Naive thymus-derived CD8-positive, alpha-beta T cell (primary cell): ENCODE measurements at regions not wholly inside any gene's neighbourhood (a gene's known extent, or its start where the extent isn't known, plus 50 kb on each side); places are given as distances from the start of the nearest gene placed in this dataset.
A peak's percentile ranks its signal among the peaks of the same experiment; 100 is the strongest.
"Not testable (repeated sequence)": the region's sequence is repeated elsewhere in the genome, so short reads cannot be mapped to it uniquely, and the experiment has no call there.

Experiments used
- ATAC-seq, 2 donors: fragments of 150-1000 bp; cut with Tn5 transposase in 1 of 2; sonication (Bioruptor Pico), chemical (Tn5 transposase) in 1 of 2; 1 replicate in 1 of 2; 2 replicates in 1 of 2; pipeline ENCODE4 v1.10.0; 2021; ENCODE audit warnings: mild to moderate bottlenecking in 2 of 2, moderate library complexity in 2 of 2
- POLR2A ChIA-PET: fragments of 350-600 bp; sonication (Branson Sonifier 250); formaldehyde crosslinking; loops from one replicate; lab custom pipeline; 2021; ENCODE audit warnings: antibody characterized with exemption; lab: Charles Lee
- DNase-seq, 10 donors: peaks; one replicate each; pipeline versions ENCODE4 v3.0.0 to v3.0.0-alpha.2; 2020 to 2022
- H3K27ac Mint-ChIP-seq, 10 donors: one replicate each; pipeline ENCODE4 v1.8.0; 2020 to 2022; ENCODE audit warnings: mild to moderate bottlenecking in 10 of 10, mixed read lengths in 10 of 10, moderate library complexity in 4 of 10, inconsistent platforms in 1 of 10
- H3K27me3 Mint-ChIP-seq, 5 donors: one replicate each; pipeline ENCODE4 v1.8.0; 2021 to 2022; ENCODE audit warnings: mixed read lengths in 5 of 5
- H3K36me3 Mint-ChIP-seq, 3 donors: one replicate each; pipeline ENCODE4 v1.8.0; 2020 to 2022; ENCODE audit warnings: mixed read lengths in 3 of 3, mild to moderate bottlenecking in 2 of 3, inconsistent platforms in 1 of 3
- H3K4me1 Mint-ChIP-seq, 4 donors: one replicate each; pipeline ENCODE4 v1.8.0; 2021 to 2022; ENCODE audit warnings: mixed read lengths in 4 of 4
- H3K4me3 Mint-ChIP-seq, 10 donors: one replicate each; pipeline ENCODE4 v1.8.0; 2020 to 2022; ENCODE audit warnings: mild to moderate bottlenecking in 10 of 10, mixed read lengths in 10 of 10, moderate library complexity in 6 of 10, inconsistent platforms in 1 of 10
- H3K9me3 Mint-ChIP-seq, 9 donors: one replicate each; pipeline ENCODE4 v1.8.0; 2020 to 2022; ENCODE audit warnings: mixed read lengths in 9 of 9, mild to moderate bottlenecking in 3 of 9, inconsistent platforms in 1 of 9, moderate library complexity in 1 of 9

GRCh38 chr3:126292318-126293070 lies 64.7 kb downstream of the KLF15 start:
- no peak for DNase-seq
- no peak overlapping the region for H3K4me3 Mint-ChIP-seq
- peaks cover 17 to 45% (median 24%) of the 10 kb centered on the region in 5 donors for H3K27me3 Mint-ChIP-seq
- no peak for ATAC-seq
- no peak overlapping the region for H3K27ac Mint-ChIP-seq
- no peaks in the 10 kb centered on the region for H3K36me3 Mint-ChIP-seq
- H3K4me1 Mint-ChIP-seq, result peaks cover 0 to 6% (median 4%) of the 10 kb centered on the region in 4 donors
- H3K9me3 Mint-ChIP-seq, result no peaks in the 10 kb centered on the region
- POLR2A ChIA-PET, result no interaction called here

GRCh38 chr3:126291537-126291936 lies 65.7 kb downstream of the KLF15 start:
- no peaks in the 10 kb centered on the region for H3K36me3 Mint-ChIP-seq
- no peak for ATAC-seq
- POLR2A ChIA-PET, result no interaction called here

GRCh38 chr3:126291061-126291460 lies 66.1 kb downstream of the KLF15 start:
- ATAC-seq (no peak), DNase-seq (no peak)
- Mint-ChIP-seq H3K36me3 (no peaks in the 10 kb centered on the region), H3K4me1 (peaks cover 0 to 6% (median 4%) of the 10 kb centered on the region in 4 donors), H3K27ac (no peak overlapping the region), H3K27me3 (peaks cover 24 to 53% (median 31%) of the 10 kb centered on the region in 5 donors), H3K4me3 (no peak overlapping the region), H3K9me3 (no peaks in the 10 kb centered on the region)
- POLR2A ChIA-PET, result no interaction called here

More at GRCh38 chr3:126291537-126291936, 65.7 kb downstream of the KLF15 start:
- Mint-ChIP-seq H3K27ac (peak overlapping the region in 1 of 10 donors; percentile 41), H3K4me3 (no peak overlapping the region), H3K27me3 (peaks cover 20 to 48% (median 27%) of the 10 kb centered on the region in 5 donors), H3K4me1 (peaks cover 0 to 6% (median 4%) of the 10 kb centered on the region in 4 donors), H3K9me3 (no peaks in the 10 kb centered on the region)
- DNase-seq, result no peak

- Mint-ChIP-seq H3K9me3 (no peaks in the 10 kb centered on the region), H3K36me3 (no peaks in the 10 kb centered on the region), H3K4me1 (peaks cover 0 to 6% (median 4%) of the 10 kb centered on the region in 4 donors), H3K27ac (no peak overlapping the region), H3K4me3 (no peak overlapping the region), H3K27me3 (peaks cover 26 to 59% (median 35%) of the 10 kb centered on the region in 5 donors)
- no peak for DNase-seq
- POLR2A ChIA-PET, result no interaction called here
- ATAC-seq, result no peak
Measured at GRCh38 chr3:126290325-126290724, 66.9 kb downstream of the KLF15 start.

GRCh38 chr3:126289096-126289495 lies 68.1 kb downstream of the KLF15 start:
- POLR2A ChIA-PET, result no interaction called here
- H3K27me3 Mint-ChIP-seq, result peaks cover 26 to 59% (median 43%) of the 10 kb centered on the region in 5 donors
- H3K4me1 Mint-ChIP-seq, result peaks cover 0 to 6% (median 4%) of the 10 kb centered on the region in 4 donors
- no peaks in the 10 kb centered on the region for H3K9me3 Mint-ChIP-seq
- ATAC-seq, result no peak
- DNase-seq, result no peak
- H3K36me3 Mint-ChIP-seq, result no peaks in the 10 kb centered on the region
- H3K27ac Mint-ChIP-seq, result no peak overlapping the region
- H3K4me3 Mint-ChIP-seq, result no peak overlapping the region

GRCh38 chr3:126288314-126288713 lies 68.9 kb downstream of the KLF15 start:
- no peaks in the 10 kb centered on the region for H3K36me3 Mint-ChIP-seq
- ATAC-seq (no peak), DNase-seq (no peak)
- H3K4me3 Mint-ChIP-seq, result peak overlapping the region in 2 of 10 donors; percentile 32 to 59
- H3K27me3 Mint-ChIP-seq, result peaks cover 26 to 61% (median 45%) of the 10 kb centered on the region in 5 donors
- POLR2A ChIA-PET, result no interaction called here
- H3K27ac Mint-ChIP-seq, result no peak overlapping the region
- peaks cover 0 to 6% (median 4%) of the 10 kb centered on the region in 4 donors for H3K4me1 Mint-ChIP-seq
- no peaks in the 10 kb centered on the region for H3K9me3 Mint-ChIP-seq

GRCh38 chr3:126287536-126288241 lies 69.5 kb downstream of the KLF15 start:
- Mint-ChIP-seq H3K4me1 (peaks cover 0 to 6% (median 4%) of the 10 kb centered on the region in 4 donors), H3K4me3 (peak overlapping the region in 5 of 10 donors; percentile 18 to 59 (median 32)), H3K27ac (peak overlapping the region in 1 of 10 donors; percentile 18), H3K9me3 (no peaks in the 10 kb centered on the region), H3K27me3 (peaks cover 27 to 66% (median 45%) of the 10 kb centered on the region in 5 donors), H3K36me3 (no peaks in the 10 kb centered on the region)
- no peak for DNase-seq
- POLR2A ChIA-PET, result no interaction called here
- ATAC-seq, result no peak

GRCh38 chr3:126287171-126287535 lies 70.1 kb downstream of the KLF15 start:
- Mint-ChIP-seq H3K4me1 (peaks cover 0 to 6% (median 4%) of the 10 kb centered on the region in 4 donors), H3K27me3 (peaks cover 22 to 66% (median 43%) of the 10 kb centered on the region in 5 donors), H3K36me3 (no peaks in the 10 kb centered on the region), H3K27ac (no peak overlapping the region), H3K9me3 (no peaks in the 10 kb centered on the region), H3K4me3 (no peak overlapping the region)
- POLR2A ChIA-PET, result no interaction called here
- no peak for DNase-seq
- no peak for ATAC-seq

GRCh38 chr3:126285369-126285768 lies 71.8 kb downstream of the KLF15 start:
- peaks cover 14 to 56% (median 41%) of the 10 kb centered on the region in 5 donors for H3K27me3 Mint-ChIP-seq
- POLR2A ChIA-PET, result no interaction called here
- DNase-seq, result no peak
- ATAC-seq, result no peak
- H3K27ac Mint-ChIP-seq, result no peak overlapping the region
- H3K9me3 Mint-ChIP-seq, result peaks cover 0 to 3% (median 0%) of the 10 kb centered on the region in 9 donors
- peaks cover 0 to 6% (median 4%) of the 10 kb centered on the region in 4 donors for H3K4me1 Mint-ChIP-seq
- no peak overlapping the region for H3K4me3 Mint-ChIP-seq
- H3K36me3 Mint-ChIP-seq, result no peaks in the 10 kb centered on the region

- Mint-ChIP-seq H3K27me3 (peaks cover 12 to 46% (median 32%) of the 10 kb centered on the region in 5 donors), H3K27ac (no peak overlapping the region), H3K4me1 (peaks cover 0 to 6% (median 4%) of the 10 kb centered on the region in 4 donors), H3K36me3 (no peaks in the 10 kb centered on the region), H3K4me3 (no peak overlapping the region), H3K9me3 (peaks cover 0 to 3% (median 0%) of the 10 kb centered on the region in 9 donors)
- POLR2A ChIA-PET, result no interaction called here
- DNase-seq (no peak), ATAC-seq (no peak)
Measured at GRCh38 chr3:126284258-126284904, 72.8 kb downstream of the KLF15 start.

- H3K4me1 Mint-ChIP-seq, H3K9me3 Mint-ChIP-seq, DNase-seq, H3K36me3 Mint-ChIP-seq, H3K4me3 Mint-ChIP-seq, H3K27ac Mint-ChIP-seq, ATAC-seq, POLR2A ChIA-PET: not testable (repeated sequence)
- H3K27me3 Mint-ChIP-seq, result peaks cover 12 to 45% (median 31%) of the 10 kb centered on the region in 5 donors
Measured at GRCh38 chr3:126283651-126284050, 73.6 kb downstream of the KLF15 start.

- Mint-ChIP-seq H3K36me3 (no peaks in the 10 kb centered on the region), H3K9me3 (peaks cover 0 to 3% (median 0%) of the 10 kb centered on the region in 9 donors), H3K27me3 (peaks cover 13 to 57% (median 26%) of the 10 kb centered on the region in 5 donors), H3K4me3 (no peak overlapping the region), H3K27ac (no peak overlapping the region), H3K4me1 (no peaks in the 10 kb centered on the region)
- DNase-seq (no peak), ATAC-seq (no peak)
- POLR2A ChIA-PET, result no interaction called here
Measured at GRCh38 chr3:126279853-126280252, 77.4 kb downstream of the KLF15 start.
